Liver (tissue), 3 donors: ENCODE measurements at regions not wholly inside any gene's neighbourhood (a gene's known extent, or its start where the extent isn't known, plus 50 kb on each side); places are given as distances from the start of the nearest gene placed in this dataset.

Experiments
- FOXA1 ChIP-seq: IDR thresholded peaks from 2 replicates; pipeline ENCODE4 v1.6.1; 2016; ENCODE audit warnings: antibody characterized with exemption
- GABPA ChIP-seq, 2 donors: IDR thresholded peaks in 1 of 2; conservative IDR thresholded peaks in 1 of 2; 2 replicates each; pipeline ENCODE4 v1.6.1; 2016; ENCODE audit warnings: antibody characterized with exemption in 2 of 2, mild to moderate bottlenecking in 1 of 2, moderate library complexity in 1 of 2
- NR2F2 ChIP-seq: IDR thresholded peaks from 2 replicates; pipeline ENCODE4 v1.6.1; 2016; ENCODE audit warnings: antibody characterized with exemption
- RAD21 ChIP-seq, 2 donors: IDR thresholded peaks; 2 replicates each; pipeline ENCODE4 v1.6.1; 2016; ENCODE audit warnings: antibody characterized with exemption in 2 of 2, mild to moderate bottlenecking in 2 of 2
- RXRA ChIP-seq, 2 donors: IDR thresholded peaks; 2 replicates each; pipeline ENCODE4 v1.6.1; 2017 to 2018; ENCODE audit warnings: antibody characterized with exemption in 2 of 2, mild to moderate bottlenecking in 1 of 2
- SP1 ChIP-seq: IDR thresholded peaks from 2 replicates; pipeline ENCODE4 v1.6.1; 2018; ENCODE audit warnings: antibody characterized with exemption, mild to moderate bottlenecking
- TAF1 ChIP-seq: conservative IDR thresholded peaks from 2 replicates; pipeline ENCODE4 v1.6.1; 2016; ENCODE audit warnings: antibody characterized with exemption, mild to moderate bottlenecking
- YY1 ChIP-seq: IDR thresholded peaks from 2 replicates; pipeline ENCODE4 v1.6.1; 2016; ENCODE audit warnings: antibody characterized with exemption, mild to moderate bottlenecking
- TF ChIP-seq, protein P1 (sequence below): fragments of 150-350 bp; IDR thresholded peaks from 2 replicates; pipeline ENCODE4 v1.5.1; 2017; ENCODE audit warnings: improper control_type of control experiment, low read depth, low read length; ENCODE audit not compliant: missing input control
- TF ChIP-seq, protein P2 (sequence below): IDR thresholded peaks from 2 replicates; pipeline ENCODE4 v1.6.1; 2016; ENCODE audit warnings: antibody characterized with exemption, mild to moderate bottlenecking
- TF ChIP-seq, protein P3 (sequence below): IDR thresholded peaks from 2 replicates; pipeline ENCODE4 v1.6.1; 2016; ENCODE audit warnings: antibody characterized with exemption
- TF ChIP-seq, protein P4 (sequence below): IDR thresholded peaks from 2 replicates; pipeline ENCODE4 v1.6.1; 2016; ENCODE audit warnings: antibody characterized with exemption
- TF ChIP-seq, protein P5 (sequence below): IDR thresholded peaks from 2 replicates; pipeline ENCODE4 v1.6.1; 2016; ENCODE audit warnings: antibody characterized with exemption
- donor health status: healthy.
- donor health status: healthy.

DNA sequence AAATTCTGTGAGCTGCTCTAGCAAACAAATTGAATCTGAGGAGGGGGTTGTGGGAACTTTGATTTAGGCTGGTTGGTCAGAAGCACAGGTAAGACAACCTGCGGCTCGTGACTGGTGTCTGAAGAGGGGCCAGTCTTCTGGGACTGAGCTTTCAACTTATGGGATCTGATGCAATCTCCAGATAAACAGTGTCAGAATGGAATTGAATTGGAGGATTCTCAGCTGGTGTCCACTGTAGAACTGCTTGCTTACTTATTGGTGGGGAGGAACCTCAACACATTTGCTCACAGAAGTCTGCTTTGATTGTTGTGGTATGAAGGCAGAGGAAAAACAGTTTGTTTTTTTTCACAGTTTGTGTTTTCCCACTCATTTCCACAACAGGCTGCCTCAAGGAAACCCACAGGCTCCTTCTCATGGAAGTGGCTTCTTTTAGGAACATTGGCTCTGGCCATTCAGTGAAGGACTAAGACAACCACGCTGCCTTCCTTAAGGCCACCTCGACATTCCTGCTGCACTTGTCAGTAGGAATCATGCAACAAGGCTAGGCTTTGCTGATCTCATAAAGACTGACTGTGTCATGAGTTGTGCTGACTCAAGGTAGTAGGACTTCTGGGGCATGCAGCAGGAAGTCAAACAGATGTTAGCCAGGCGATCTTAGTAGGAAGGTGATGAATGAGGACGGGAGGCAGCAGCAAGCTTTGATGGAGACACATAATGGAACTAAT lies 104.7 kb downstream of the TSN start:
- TF ChIP-seq, protein P1, sequence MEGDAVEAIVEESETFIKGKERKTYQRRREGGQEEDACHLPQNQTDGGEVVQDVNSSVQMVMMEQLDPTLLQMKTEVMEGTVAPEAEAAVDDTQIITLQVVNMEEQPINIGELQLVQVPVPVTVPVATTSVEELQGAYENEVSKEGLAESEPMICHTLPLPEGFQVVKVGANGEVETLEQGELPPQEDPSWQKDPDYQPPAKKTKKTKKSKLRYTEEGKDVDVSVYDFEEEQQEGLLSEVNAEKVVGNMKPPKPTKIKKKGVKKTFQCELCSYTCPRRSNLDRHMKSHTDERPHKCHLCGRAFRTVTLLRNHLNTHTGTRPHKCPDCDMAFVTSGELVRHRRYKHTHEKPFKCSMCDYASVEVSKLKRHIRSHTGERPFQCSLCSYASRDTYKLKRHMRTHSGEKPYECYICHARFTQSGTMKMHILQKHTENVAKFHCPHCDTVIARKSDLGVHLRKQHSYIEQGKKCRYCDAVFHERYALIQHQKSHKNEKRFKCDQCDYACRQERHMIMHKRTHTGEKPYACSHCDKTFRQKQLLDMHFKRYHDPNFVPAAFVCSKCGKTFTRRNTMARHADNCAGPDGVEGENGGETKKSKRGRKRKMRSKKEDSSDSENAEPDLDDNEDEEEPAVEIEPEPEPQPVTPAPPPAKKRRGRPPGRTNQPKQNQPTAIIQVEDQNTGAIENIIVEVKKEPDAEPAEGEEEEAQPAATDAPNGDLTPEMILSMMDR: no peak
- TF ChIP-seq, protein P2, sequence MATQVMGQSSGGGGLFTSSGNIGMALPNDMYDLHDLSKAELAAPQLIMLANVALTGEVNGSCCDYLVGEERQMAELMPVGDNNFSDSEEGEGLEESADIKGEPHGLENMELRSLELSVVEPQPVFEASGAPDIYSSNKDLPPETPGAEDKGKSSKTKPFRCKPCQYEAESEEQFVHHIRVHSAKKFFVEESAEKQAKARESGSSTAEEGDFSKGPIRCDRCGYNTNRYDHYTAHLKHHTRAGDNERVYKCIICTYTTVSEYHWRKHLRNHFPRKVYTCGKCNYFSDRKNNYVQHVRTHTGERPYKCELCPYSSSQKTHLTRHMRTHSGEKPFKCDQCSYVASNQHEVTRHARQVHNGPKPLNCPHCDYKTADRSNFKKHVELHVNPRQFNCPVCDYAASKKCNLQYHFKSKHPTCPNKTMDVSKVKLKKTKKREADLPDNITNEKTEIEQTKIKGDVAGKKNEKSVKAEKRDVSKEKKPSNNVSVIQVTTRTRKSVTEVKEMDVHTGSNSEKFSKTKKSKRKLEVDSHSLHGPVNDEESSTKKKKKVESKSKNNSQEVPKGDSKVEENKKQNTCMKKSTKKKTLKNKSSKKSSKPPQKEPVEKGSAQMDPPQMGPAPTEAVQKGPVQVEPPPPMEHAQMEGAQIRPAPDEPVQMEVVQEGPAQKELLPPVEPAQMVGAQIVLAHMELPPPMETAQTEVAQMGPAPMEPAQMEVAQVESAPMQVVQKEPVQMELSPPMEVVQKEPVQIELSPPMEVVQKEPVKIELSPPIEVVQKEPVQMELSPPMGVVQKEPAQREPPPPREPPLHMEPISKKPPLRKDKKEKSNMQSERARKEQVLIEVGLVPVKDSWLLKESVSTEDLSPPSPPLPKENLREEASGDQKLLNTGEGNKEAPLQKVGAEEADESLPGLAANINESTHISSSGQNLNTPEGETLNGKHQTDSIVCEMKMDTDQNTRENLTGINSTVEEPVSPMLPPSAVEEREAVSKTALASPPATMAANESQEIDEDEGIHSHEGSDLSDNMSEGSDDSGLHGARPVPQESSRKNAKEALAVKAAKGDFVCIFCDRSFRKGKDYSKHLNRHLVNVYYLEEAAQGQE: no peak
- TF ChIP-seq, protein P3, sequence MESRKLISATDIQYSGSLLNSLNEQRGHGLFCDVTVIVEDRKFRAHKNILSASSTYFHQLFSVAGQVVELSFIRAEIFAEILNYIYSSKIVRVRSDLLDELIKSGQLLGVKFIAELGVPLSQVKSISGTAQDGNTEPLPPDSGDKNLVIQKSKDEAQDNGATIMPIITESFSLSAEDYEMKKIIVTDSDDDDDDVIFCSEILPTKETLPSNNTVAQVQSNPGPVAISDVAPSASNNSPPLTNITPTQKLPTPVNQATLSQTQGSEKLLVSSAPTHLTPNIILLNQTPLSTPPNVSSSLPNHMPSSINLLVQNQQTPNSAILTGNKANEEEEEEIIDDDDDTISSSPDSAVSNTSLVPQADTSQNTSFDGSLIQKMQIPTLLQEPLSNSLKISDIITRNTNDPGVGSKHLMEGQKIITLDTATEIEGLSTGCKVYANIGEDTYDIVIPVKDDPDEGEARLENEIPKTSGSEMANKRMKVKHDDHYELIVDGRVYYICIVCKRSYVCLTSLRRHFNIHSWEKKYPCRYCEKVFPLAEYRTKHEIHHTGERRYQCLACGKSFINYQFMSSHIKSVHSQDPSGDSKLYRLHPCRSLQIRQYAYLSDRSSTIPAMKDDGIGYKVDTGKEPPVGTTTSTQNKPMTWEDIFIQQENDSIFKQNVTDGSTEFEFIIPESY: no peak
- TF ChIP-seq RAD21 (IDR thresholded peaks at IDR 0.05) (no peak), NR2F2 (no peak), YY1 (no peak), SP1 (no peak), RXRA (IDR thresholded peaks at IDR 0.05) (no peak), TAF1 (no peak), FOXA1 (no peak), GABPA (IDR thresholded peaks at IDR 0.05 in 1 of 2, conservative IDR thresholded peaks at IDR 0.05 in 1 of 2) (no peak)
- TF ChIP-seq, protein P4, sequence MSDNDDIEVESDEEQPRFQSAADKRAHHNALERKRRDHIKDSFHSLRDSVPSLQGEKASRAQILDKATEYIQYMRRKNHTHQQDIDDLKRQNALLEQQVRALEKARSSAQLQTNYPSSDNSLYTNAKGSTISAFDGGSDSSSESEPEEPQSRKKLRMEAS: no peak
- TF ChIP-seq, protein P5, sequence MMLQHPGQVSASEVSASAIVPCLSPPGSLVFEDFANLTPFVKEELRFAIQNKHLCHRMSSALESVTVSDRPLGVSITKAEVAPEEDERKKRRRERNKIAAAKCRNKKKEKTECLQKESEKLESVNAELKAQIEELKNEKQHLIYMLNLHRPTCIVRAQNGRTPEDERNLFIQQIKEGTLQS: no peak
